ENCODE measurements at regions not wholly inside any gene's neighbourhood (a gene's known extent, or its start where the extent isn't known, plus 50 kb on each side); places are given as distances from the start of the nearest gene placed in this dataset.

DNA sequence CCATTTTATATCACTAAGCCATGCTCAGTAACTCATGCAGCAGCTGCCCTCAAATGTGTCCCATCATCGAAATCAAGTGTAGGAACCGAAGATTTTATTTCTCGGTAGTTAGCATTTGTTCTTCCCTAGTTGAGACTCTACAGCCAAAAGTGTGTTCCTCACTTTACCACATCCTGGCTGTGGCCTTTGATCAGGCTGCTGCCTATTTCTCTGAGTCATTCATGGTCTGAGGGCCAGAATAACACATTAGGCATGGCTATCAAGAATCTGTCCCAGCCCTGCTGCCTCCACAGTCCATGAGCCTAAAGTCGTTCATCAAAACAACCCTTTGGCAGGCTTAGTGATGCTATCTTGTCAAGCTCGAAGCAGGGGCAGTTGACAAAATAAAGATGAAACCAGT is 300.1 kb downstream of the TDRD15 start:
- WGBS, 2 donors = 41 to 44% methylated on average over 5 of the region's 5 CpGs
- intact Hi-C loops (cut with DNase I) = no loop called here
- Histone ChIP-seq H3K27me3 (ENCODE audit: control insufficient read depth in 1 of 2, insufficient read depth in 2 of 2, low read length in 1 of 2) (no peaks in the 10 kb centered on the region), H3K9me3 (ENCODE audit: control insufficient read depth, low read length) (no peaks in the 10 kb centered on the region), H3K27ac (ENCODE audit: low read depth in 1 of 2, low read length in 2 of 2) (no peak overlapping the region), H3K4me1 (ENCODE audit: control insufficient read depth in 1 of 2, insufficient read depth in 2 of 2, low read length in 2 of 2) (no peaks in the 10 kb centered on the region), H3K36me3 (ENCODE audit: control insufficient read depth in 1 of 2, insufficient read depth in 2 of 2, low read length in 1 of 2) (peaks cover 0 to 2% of the 10 kb centered on the region in 2 donors), H3K4me3 (ENCODE audit: low read length in 2 of 2) (no peak overlapping the region)
- DNase-seq = no peak
- ATAC-seq (ENCODE audit: low FRiP score) = no peak

DNA sequence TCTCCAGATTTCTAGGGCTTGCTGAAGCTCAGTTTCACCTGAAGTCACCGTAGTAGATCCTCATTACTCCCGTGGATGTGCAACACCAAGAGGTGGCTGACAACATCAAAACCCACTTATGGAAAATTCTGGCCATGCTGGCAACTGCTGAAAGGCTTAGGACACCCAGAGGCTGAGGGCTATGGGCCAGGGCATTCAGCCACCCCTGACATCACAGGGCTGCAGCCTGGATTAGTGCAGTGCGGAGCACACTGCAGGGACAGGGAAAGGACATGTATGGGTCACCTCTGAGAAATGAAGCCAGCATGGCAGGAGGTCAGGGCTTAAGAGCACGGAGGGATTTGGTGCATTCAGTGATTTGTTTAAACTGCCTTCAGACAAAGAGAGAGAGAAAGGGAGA is 300.6 kb downstream of the TDRD15 start:
- no peak for ATAC-seq (ENCODE audit: low FRiP score)
- Histone ChIP-seq H3K36me3 (ENCODE audit: control insufficient read depth in 1 of 2, insufficient read depth in 2 of 2, low read length in 1 of 2) (peaks cover 0 to 4% of the 10 kb centered on the region in 2 donors), H3K4me1 (ENCODE audit: control insufficient read depth in 1 of 2, insufficient read depth in 2 of 2, low read length in 2 of 2) (no peaks in the 10 kb centered on the region), H3K27me3 (ENCODE audit: control insufficient read depth in 1 of 2, insufficient read depth in 2 of 2, low read length in 1 of 2) (no peaks in the 10 kb centered on the region), H3K9me3 (ENCODE audit: control insufficient read depth, low read length) (no peaks in the 10 kb centered on the region), H3K4me3 (ENCODE audit: low read length in 2 of 2) (no peak overlapping the region), H3K27ac (ENCODE audit: low read depth in 1 of 2, low read length in 2 of 2) (no peak overlapping the region)
- DNase-seq = peak in 1 of 2 donors; percentile 53
- 36 to 37% methylated on average over 4 of the region's 4 CpGs for WGBS, 2 donors
- intact Hi-C loops (cut with DNase I) = no loop called here

DNA sequence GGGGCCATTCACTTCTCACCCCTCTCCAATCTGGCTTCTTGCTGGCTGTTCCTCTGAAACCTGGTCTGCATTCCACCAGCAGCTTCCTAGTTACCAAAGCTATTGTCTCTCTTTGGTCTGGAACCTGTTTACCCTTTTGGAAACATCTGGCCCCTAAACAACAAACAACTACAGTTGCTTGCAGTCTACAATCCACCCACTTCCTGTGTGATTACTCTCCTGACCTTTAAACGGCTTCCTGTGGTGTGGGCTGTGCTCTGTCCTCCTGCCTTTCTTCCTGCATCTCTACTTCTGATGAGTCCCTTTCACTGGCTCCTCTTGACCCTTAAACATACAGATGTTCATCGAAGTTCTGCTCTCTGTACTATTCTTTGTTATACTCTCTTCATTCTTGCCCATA is 303.8 kb downstream of the TDRD15 start:
- DNase-seq (no peak), ATAC-seq (ENCODE audit: low FRiP score) (no peak)
- Histone ChIP-seq H3K27me3 (ENCODE audit: control insufficient read depth in 1 of 2, insufficient read depth in 2 of 2, low read length in 1 of 2) (no peaks in the 10 kb centered on the region), H3K9me3 (ENCODE audit: control insufficient read depth, low read length) (no peaks in the 10 kb centered on the region), H3K27ac (ENCODE audit: low read depth in 1 of 2, low read length in 2 of 2) (no peak overlapping the region), H3K36me3 (ENCODE audit: control insufficient read depth in 1 of 2, insufficient read depth in 2 of 2, low read length in 1 of 2) (peaks cover 0 to 4% of the 10 kb centered on the region in 2 donors), H3K4me3 (ENCODE audit: low read length in 2 of 2) (no peak overlapping the region), H3K4me1 (ENCODE audit: control insufficient read depth in 1 of 2, insufficient read depth in 2 of 2, low read length in 2 of 2) (no peaks in the 10 kb centered on the region)
- intact Hi-C loops (cut with DNase I) = no loop called here
- WGBS, 2 donors = 75 to 77% methylated on average over 2 of the region's 2 CpGs

DNA sequence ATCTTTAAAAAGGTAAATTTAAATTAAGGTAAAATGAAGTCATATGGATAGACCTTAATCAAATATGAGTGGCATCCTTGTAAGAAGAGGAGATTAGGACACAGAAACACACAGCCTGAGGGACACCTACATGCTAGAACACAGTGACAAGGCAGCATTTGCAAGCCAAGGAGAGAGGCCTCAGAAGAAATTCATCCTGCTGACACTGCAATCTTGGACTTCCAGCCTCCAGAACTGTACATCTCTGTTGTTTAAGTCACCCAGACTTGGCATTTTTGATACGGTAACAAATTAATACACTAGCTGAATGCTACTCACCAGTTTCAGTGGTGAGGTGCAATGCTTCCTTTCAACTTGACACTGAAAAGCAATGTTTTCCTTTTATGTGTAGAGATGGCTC is 305.0 kb downstream of the TDRD15 start:
- peaks cover 0 to 4% of the 10 kb centered on the region in 2 donors for H3K36me3 ChIP-seq (ENCODE audit: control insufficient read depth in 1 of 2, insufficient read depth in 2 of 2, low read length in 1 of 2)
- intact Hi-C loops (cut with DNase I) = no loop called here
- H3K27ac ChIP-seq (ENCODE audit: low read depth in 1 of 2, low read length in 2 of 2) = no peak overlapping the region
- no peaks in the 10 kb centered on the region for H3K27me3 ChIP-seq (ENCODE audit: control insufficient read depth in 1 of 2, insufficient read depth in 2 of 2, low read length in 1 of 2)
- 96 to 97% methylated on average over 1 of the region's 1 CpG for WGBS, 2 donors
- ATAC-seq (ENCODE audit: low FRiP score) (no peak), DNase-seq (no peak)
- H3K4me1 ChIP-seq (ENCODE audit: control insufficient read depth in 1 of 2, insufficient read depth in 2 of 2, low read length in 2 of 2) = no peaks in the 10 kb centered on the region
- H3K4me3 ChIP-seq (ENCODE audit: low read length in 2 of 2) = no peak overlapping the region
- no peaks in the 10 kb centered on the region for H3K9me3 ChIP-seq (ENCODE audit: control insufficient read depth, low read length)

DNA sequence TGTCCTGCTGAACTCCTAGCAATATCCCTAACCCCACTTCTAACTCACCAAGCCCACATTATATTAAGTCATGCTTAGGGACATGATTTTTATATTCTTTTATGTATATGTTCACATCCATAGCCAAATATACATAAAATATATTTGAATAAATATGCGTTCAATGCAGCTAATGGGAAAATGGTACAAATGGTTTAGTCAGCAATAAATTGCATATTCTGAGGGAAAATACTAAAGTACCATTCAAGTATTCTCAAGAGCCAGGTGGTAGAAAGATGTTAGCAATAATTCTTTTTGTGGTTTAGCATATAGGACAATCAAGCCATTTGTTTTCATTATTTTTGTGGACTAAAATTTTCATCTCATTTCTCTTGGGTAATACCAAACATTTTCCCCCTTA is 306.0 kb downstream of the TDRD15 start:
- 92 to 98% methylated on average over 1 of the region's 1 CpG for WGBS, 2 donors
- DNase-seq = no peak
- no peak for ATAC-seq (ENCODE audit: low FRiP score)
- intact Hi-C loops (cut with DNase I) = no loop called here
- Histone ChIP-seq H3K9me3 (ENCODE audit: control insufficient read depth, low read length) (no peaks in the 10 kb centered on the region), H3K36me3 (ENCODE audit: control insufficient read depth in 1 of 2, insufficient read depth in 2 of 2, low read length in 1 of 2) (peaks cover 0 to 4% of the 10 kb centered on the region in 2 donors), H3K27me3 (ENCODE audit: control insufficient read depth in 1 of 2, insufficient read depth in 2 of 2, low read length in 1 of 2) (no peaks in the 10 kb centered on the region), H3K27ac (ENCODE audit: low read depth in 1 of 2, low read length in 2 of 2) (no peak overlapping the region), H3K4me3 (ENCODE audit: low read length in 2 of 2) (no peak overlapping the region), H3K4me1 (ENCODE audit: control insufficient read depth in 1 of 2, insufficient read depth in 2 of 2, low read length in 2 of 2) (no peaks in the 10 kb centered on the region)

DNA sequence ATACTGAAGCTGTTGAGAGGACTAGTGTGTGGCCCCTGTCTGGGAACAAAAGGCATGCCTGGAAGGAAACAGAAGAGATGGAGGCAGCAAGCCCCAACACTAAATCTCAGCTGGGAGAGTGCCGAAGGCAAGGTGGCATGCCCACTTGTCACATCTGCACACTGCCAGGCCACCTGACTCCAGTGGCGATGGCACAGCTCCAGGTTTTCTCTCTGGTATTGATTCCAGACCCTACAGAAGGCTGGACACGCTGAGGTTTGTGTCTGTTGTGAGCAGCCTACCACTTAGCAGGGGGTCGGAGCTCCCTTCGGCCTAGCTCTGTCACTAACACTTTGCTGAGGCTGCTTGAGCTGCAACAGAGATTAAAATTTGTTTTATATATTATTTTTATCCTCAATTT is 307.3 kb downstream of the TDRD15 start:
- Histone ChIP-seq H3K27ac (ENCODE audit: low read depth in 1 of 2, low read length in 2 of 2) (no peak overlapping the region), H3K4me1 (ENCODE audit: control insufficient read depth in 1 of 2, insufficient read depth in 2 of 2, low read length in 2 of 2) (no peaks in the 10 kb centered on the region), H3K4me3 (ENCODE audit: low read length in 2 of 2) (no peak overlapping the region), H3K27me3 (ENCODE audit: control insufficient read depth in 1 of 2, insufficient read depth in 2 of 2, low read length in 1 of 2) (no peaks in the 10 kb centered on the region), H3K36me3 (ENCODE audit: control insufficient read depth in 1 of 2, insufficient read depth in 2 of 2, low read length in 1 of 2) (peaks cover 0 to 4% of the 10 kb centered on the region in 2 donors), H3K9me3 (ENCODE audit: control insufficient read depth, low read length) (no peaks in the 10 kb centered on the region)
- ATAC-seq (ENCODE audit: low FRiP score) (no peak), DNase-seq (no peak)
- intact Hi-C loops (cut with DNase I) = no loop called here
- 76 to 84% methylated on average over 5 of the region's 5 CpGs for WGBS, 2 donors

DNA sequence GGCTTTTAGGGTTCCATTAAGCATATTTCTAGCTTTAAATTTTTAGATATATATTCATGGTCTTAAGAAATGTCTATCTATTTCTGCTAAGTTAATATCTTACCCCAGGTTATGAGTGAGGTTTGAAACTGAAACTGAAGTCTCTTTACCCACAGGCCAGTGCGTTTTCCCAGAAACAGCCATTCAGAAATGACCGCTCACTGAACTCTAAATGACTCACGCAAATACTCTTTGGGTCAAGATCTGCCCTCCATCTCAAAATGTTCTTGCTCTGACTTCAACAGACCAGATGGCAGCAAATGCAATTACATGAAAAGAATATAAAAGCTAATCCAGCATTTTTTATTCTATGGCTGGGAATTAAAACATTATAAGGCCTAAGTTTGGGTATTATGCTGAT is 315.2 kb downstream of the TDRD15 start:
- intact Hi-C loops (cut with DNase I) = no loop called here
- H3K4me1 ChIP-seq (ENCODE audit: control insufficient read depth in 1 of 2, insufficient read depth in 2 of 2, low read length in 2 of 2) = no peaks in the 10 kb centered on the region
- H3K27me3 ChIP-seq (ENCODE audit: control insufficient read depth in 1 of 2, insufficient read depth in 2 of 2, low read length in 1 of 2) = no peaks in the 10 kb centered on the region
- H3K9me3 ChIP-seq (ENCODE audit: control insufficient read depth, low read length) = no peaks in the 10 kb centered on the region
- DNase-seq (no peak), ATAC-seq (ENCODE audit: low FRiP score) (no peak)
- no peak overlapping the region for H3K27ac ChIP-seq (ENCODE audit: low read depth in 1 of 2, low read length in 2 of 2)
- no peaks in the 10 kb centered on the region for H3K36me3 ChIP-seq (ENCODE audit: control insufficient read depth in 1 of 2, insufficient read depth in 2 of 2, low read length in 1 of 2)
- H3K4me3 ChIP-seq (ENCODE audit: low read length in 2 of 2) = no peak overlapping the region
- 89 to 95% methylated on average over 3 of the region's 3 CpGs for WGBS, 2 donors

DNA sequence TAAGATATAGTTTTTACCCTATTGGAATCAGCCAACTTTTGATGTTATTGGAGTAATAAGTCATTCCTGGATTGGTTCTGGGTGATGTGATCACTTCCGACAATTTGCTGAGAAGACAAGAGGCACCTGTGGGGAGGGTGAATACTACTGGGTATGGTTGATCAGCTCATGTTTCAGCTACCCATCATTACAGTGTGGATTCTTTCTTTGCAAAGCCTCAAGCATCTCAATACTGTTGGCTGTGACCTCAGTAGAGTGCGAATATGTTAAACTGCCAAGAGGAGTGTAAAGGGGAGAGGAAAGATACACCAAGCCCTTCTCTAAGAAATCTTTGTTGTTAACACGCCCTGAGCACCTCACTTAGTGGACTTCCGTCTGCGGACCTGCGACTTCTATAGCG is 317.7 kb downstream of the TDRD15 start:
- Histone ChIP-seq H3K4me3 (ENCODE audit: low read length in 2 of 2) (no peak overlapping the region), H3K4me1 (ENCODE audit: control insufficient read depth in 1 of 2, insufficient read depth in 2 of 2, low read length in 2 of 2) (no peaks in the 10 kb centered on the region), H3K27ac (ENCODE audit: low read depth in 1 of 2, low read length in 2 of 2) (no peak overlapping the region), H3K36me3 (ENCODE audit: control insufficient read depth in 1 of 2, insufficient read depth in 2 of 2, low read length in 1 of 2) (no peaks in the 10 kb centered on the region), H3K27me3 (ENCODE audit: control insufficient read depth in 1 of 2, insufficient read depth in 2 of 2, low read length in 1 of 2) (no peaks in the 10 kb centered on the region), H3K9me3 (ENCODE audit: control insufficient read depth, low read length) (no peaks in the 10 kb centered on the region)
- WGBS, 2 donors = 94 to 96% methylated on average over 7 of the region's 7 CpGs
- intact Hi-C loops (cut with DNase I) = no loop called here
- ATAC-seq (ENCODE audit: low FRiP score) (no peak), DNase-seq (no peak)

DNA sequence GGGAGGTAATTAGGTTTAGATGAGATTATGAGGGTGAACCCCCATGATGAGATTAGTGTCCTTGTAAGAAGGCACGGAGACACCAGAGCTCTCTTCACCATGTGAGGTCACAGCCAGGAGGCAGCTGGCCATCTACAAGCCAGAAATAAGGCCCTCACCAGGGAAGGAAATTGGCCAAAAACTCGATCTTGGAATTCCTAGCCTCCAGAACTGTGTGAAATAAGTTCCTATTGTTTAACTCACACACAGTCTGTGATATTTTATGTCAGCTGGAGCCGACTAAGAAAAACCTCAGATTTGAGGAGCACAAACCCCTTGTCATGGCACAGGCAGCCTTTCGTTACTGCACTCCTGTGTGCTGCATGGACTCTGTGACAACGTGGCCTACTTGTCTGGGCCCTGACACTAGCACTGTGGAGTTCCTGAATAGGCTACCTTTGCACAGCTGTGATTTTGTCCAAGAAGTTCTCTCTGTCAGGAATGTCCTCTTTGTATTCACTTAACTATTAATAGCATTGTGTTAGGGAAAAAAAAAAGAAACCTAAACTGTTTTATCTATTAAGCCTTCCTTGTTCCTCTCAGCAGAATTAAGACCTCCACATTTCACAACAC is 319.8 kb downstream of the TDRD15 start:
- Histone ChIP-seq H3K4me1 (ENCODE audit: control insufficient read depth in 1 of 2, insufficient read depth in 2 of 2, low read length in 2 of 2) (no peaks in the 10 kb centered on the region), H3K27ac (ENCODE audit: low read depth in 1 of 2, low read length in 2 of 2) (no peak overlapping the region)
- no peak for ATAC-seq (ENCODE audit: low FRiP score)

More for the DNA sequence above, 319.8 kb downstream of the TDRD15 start:
- no peak for DNase-seq
- 9 to 10% methylated on average over 5 of the region's 5 CpGs for WGBS, 2 donors
- no peak overlapping the region for H3K4me3 ChIP-seq (ENCODE audit: low read length in 2 of 2)
- no peaks in the 10 kb centered on the region for H3K27me3 ChIP-seq (ENCODE audit: control insufficient read depth in 1 of 2, insufficient read depth in 2 of 2, low read length in 1 of 2)
- H3K9me3 ChIP-seq (ENCODE audit: control insufficient read depth, low read length) = no peaks in the 10 kb centered on the region
- H3K36me3 ChIP-seq (ENCODE audit: control insufficient read depth in 1 of 2, insufficient read depth in 2 of 2, low read length in 1 of 2) = no peaks in the 10 kb centered on the region
- intact Hi-C loops (cut with DNase I) = no loop called here

Measured in aorta (tissue), 5 donors.